Neural cell (in vitro differentiated cells): ENCODE measurements at regions not wholly inside any gene's neighbourhood (a gene's known extent, or its start where the extent isn't known, plus 50 kb on each side); places are given as distances from the start of the nearest gene placed in this dataset.

Experiments
- CTCF ChIP-seq: fragments of 450-650 bp; IDR thresholded peaks from 2 replicates; pipeline ENCODE4 v1.5.1; 2014; ENCODE audit warnings: antibody characterized with exemption, mild to moderate bottlenecking, moderate library complexity; ENCODE audit not compliant: poor library complexity, severe bottlenecking
- EP300 ChIP-seq: fragments of 450-650 bp; conservative IDR thresholded peaks from 2 replicates; pipeline ENCODE4 v1.6.1; 2014; ENCODE audit warnings: antibody characterized with exemption, mild to moderate bottlenecking, moderate library complexity; ENCODE audit not compliant: poor library complexity, severe bottlenecking
- EZH2 ChIP-seq: fragments of 200-600, 300-800 bp; shearing (Covaris generic), sonication (generic); IDR thresholded peaks from 2 replicates; pipeline ENCODE4 v1.6.1; 2014; ENCODE audit warnings: antibody characterized with exemption, low read length, borderline replicate concordance, mild to moderate bottlenecking; ENCODE audit not compliant: insufficient read depth, poor library complexity, severe bottlenecking
- MXI1 ChIP-seq: fragments of 450-650 bp; conservative IDR thresholded peaks from 2 replicates; pipeline ENCODE4 v1.6.1; 2014; ENCODE audit warnings: antibody characterized with exemption, mild to moderate bottlenecking; ENCODE audit not compliant: poor library complexity, severe bottlenecking
- POLR2AphosphoS5 ChIP-seq: IDR thresholded peaks from 2 replicates; pipeline ENCODE4 v1.6.1; 2012
- REST ChIP-seq: IDR thresholded peaks from 2 replicates; pipeline ENCODE4 v1.6.1; 2012; ENCODE audit warnings: borderline replicate concordance

GRCh38 chr6:48377115-48377514 is 266.1 kb upstream of the PTCHD4 start:
- no peak for TF ChIP-seq EP300
- TF ChIP-seq CTCF: no peak
- TF ChIP-seq POLR2AphosphoS5: no peak
- TF ChIP-seq EZH2: no peak
- no peak for TF ChIP-seq MXI1
- no peak for TF ChIP-seq REST
